Thoracic aorta (tissue), 2 donors: ENCODE measurements at regions not wholly inside any gene's neighbourhood (a gene's known extent, or its start where the extent isn't known, plus 50 kb on each side); places are given as distances from the start of the nearest gene placed in this dataset.

ENCODE experiments used
- ATAC-seq: fragments of 150-250 bp; one replicate; pipeline ENCODE4 v1.8.0; 2017; ENCODE audit warnings: low read depth; ENCODE audit not compliant: insufficient number of reproducible peaks, low FRiP score
- DNase-seq: peaks from one replicate; pipeline ENCODE4 v3.0.0-alpha.2; 2020; ENCODE audit warnings: low spot score
- H3K27ac ChIP-seq, 2 donors: fragments of 200-600 bp; sonication (generic); 1 replicate in 1 of 2; 2 replicates in 1 of 2; pipeline ENCODE4 v1.5.1; 2016; ENCODE audit warnings: mild to moderate bottlenecking in 2 of 2, moderate library complexity in 2 of 2
- H3K27me3 ChIP-seq: fragments of 200-600 bp; sonication (generic); replicated peaks from 2 replicates; pipeline ENCODE4 v1.6.0; 2016; ENCODE audit warnings: mild to moderate bottlenecking; ENCODE audit not compliant: insufficient read depth
- H3K36me3 ChIP-seq: fragments of 200-600 bp; sonication (generic); one replicate; pipeline ENCODE4 v1.5.1; 2016
- H3K4me1 ChIP-seq, 2 donors: fragments of 200-600 bp; sonication (generic); 1 replicate in 1 of 2; 2 replicates in 1 of 2; pipeline versions ENCODE4 v1.5.1 to v1.6.0; 2016; ENCODE audit warnings: low read depth in 2 of 2, mild to moderate bottlenecking in 1 of 2; ENCODE audit not compliant: control insufficient read depth in 1 of 2
- H3K4me3 ChIP-seq: fragments of 200-600 bp; sonication (generic); 2 replicates; pipeline ENCODE4 v1.5.1; 2016; ENCODE audit warnings: mild to moderate bottlenecking
- H3K9me3 ChIP-seq: fragments of 200-600 bp; sonication (generic); 2 replicates; pipeline ENCODE4 v1.5.1; 2016
- TF ChIP-seq, protein P1 (sequence below): fragments of 200-600 bp; sonication (generic); IDR thresholded peaks from one replicate; pipeline ENCODE4 v1.5.1; 2019; ENCODE audit warnings: antibody characterized with exemption

DNA sequence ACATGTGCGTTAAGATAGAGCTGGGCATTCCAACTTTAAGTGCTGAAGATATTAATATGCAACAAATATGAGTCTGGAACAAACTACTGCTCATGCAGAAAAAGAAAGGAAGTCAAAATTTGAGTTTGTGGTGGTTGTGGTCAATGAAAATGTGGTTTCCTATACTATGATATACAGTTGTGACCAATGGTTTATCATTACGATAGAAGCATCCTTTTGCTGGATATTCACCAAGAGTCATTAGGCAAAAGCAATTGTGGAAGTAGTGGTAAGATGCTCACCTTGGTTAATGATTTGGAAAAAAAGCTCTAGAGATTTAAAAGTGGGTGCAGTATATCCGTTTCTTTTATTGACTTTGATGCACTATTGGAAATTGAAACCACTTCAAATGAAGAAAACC lies 1007.0 kb downstream of the NR2F1-AS1 start:
- H3K27ac ChIP-seq = no peak overlapping the region
- no peak overlapping the region for H3K4me3 ChIP-seq
- TF ChIP-seq, protein P1, sequence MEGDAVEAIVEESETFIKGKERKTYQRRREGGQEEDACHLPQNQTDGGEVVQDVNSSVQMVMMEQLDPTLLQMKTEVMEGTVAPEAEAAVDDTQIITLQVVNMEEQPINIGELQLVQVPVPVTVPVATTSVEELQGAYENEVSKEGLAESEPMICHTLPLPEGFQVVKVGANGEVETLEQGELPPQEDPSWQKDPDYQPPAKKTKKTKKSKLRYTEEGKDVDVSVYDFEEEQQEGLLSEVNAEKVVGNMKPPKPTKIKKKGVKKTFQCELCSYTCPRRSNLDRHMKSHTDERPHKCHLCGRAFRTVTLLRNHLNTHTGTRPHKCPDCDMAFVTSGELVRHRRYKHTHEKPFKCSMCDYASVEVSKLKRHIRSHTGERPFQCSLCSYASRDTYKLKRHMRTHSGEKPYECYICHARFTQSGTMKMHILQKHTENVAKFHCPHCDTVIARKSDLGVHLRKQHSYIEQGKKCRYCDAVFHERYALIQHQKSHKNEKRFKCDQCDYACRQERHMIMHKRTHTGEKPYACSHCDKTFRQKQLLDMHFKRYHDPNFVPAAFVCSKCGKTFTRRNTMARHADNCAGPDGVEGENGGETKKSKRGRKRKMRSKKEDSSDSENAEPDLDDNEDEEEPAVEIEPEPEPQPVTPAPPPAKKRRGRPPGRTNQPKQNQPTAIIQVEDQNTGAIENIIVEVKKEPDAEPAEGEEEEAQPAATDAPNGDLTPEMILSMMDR = no peak
- no peaks in the 10 kb centered on the region for H3K36me3 ChIP-seq
- DNase-seq (no peak), ATAC-seq (no peak)
- no peaks in the 10 kb centered on the region for H3K9me3 ChIP-seq
- no peaks in the 10 kb centered on the region for H3K4me1 ChIP-seq
- H3K27me3 ChIP-seq = no peaks in the 10 kb centered on the region

DNA sequence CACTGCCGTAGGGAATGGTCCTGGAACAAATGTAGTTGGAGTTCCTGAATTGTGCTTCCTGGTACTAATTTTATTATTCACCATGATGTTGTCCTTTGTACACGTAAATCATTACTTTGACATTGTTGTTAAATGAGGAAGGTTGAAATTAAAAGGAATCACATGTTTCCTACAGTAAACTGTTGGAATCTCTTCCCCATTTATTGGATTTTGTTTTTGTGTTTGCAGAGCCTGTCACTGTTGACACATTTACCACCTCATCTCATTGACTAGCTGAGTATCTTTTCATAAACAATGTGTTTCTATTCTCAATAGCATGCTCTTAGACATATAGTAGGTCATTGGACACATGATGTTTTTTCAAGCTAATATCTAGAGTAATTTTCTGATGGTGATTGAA lies 1012.5 kb downstream of the NR2F1-AS1 start:
- no peaks in the 10 kb centered on the region for H3K9me3 ChIP-seq
- ATAC-seq (no peak), DNase-seq (no peak)
- H3K27me3 ChIP-seq = no peaks in the 10 kb centered on the region
- no peaks in the 10 kb centered on the region for H3K4me1 ChIP-seq
- H3K36me3 ChIP-seq = no peaks in the 10 kb centered on the region
- no peak overlapping the region for H3K4me3 ChIP-seq
- TF ChIP-seq, protein P1 = no peak
- no peak overlapping the region for H3K27ac ChIP-seq

DNA sequence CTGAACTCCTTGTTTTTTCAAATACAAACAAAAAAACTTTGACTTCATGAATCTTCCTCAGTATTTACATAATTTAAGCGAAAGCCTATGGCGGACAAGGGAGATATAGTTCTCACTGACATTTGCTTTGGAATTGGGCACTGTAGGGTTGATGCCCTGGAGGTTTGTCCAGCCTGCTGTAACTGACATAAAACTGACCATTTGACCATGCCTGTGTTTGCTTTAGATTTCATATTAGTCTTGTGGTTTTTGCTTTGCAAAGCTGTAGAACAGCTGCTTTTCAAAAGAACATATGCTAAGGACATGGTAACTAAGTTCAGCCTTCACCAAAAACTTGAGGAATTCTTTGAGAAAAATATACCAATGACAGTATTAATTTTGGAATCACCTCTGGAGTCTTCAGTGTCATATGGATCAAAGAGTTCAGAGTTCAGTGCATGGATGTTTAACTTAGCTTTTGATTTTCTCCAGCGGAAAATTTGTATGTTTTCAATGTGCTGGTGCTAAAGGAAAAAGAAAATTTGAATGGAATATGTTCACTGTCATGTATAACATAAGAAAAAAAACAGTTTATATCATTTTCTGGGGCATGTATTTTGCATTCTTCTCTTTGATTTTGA lies 1013.1 kb downstream of the NR2F1-AS1 start:
- Histone ChIP-seq H3K4me3 (no peak overlapping the region), H3K4me1 (no peaks in the 10 kb centered on the region), H3K9me3 (no peaks in the 10 kb centered on the region), H3K36me3 (no peaks in the 10 kb centered on the region), H3K27me3 (no peaks in the 10 kb centered on the region), H3K27ac (no peak overlapping the region)
- TF ChIP-seq, protein P1 = no peak
- DNase-seq (no peak), ATAC-seq (no peak)

DNA sequence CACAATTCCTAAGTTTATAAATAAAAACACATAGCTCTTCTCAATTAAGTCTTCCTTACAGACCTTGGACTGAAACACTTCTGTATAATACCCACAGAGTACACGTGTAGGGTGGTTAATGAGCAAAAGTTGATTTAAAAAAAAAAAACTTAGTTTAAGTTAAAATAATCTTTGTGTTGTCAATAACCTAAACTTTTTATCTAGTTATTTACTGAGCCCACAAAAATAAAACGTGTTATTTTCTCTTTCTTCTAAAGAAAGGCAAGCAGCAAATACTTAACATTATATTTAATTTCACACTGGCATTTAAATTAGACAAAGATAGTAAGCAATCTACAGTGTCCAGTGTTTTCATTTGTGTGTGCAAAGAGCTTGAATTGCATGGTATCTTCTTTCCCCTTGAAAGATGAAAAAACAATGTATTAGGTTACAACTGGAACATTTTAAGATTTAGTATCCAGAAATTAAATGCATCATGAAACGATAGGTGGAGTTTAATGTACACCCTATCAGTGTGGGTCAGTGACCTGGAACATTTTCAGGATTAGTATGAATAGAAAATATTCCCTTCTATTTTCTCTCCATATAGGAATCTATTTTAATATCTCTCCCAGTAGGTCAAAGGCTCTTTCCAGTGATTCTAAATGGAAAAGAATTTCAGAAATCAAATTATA lies 1014.8 kb downstream of the NR2F1-AS1 start:
- no peak overlapping the region for H3K4me3 ChIP-seq
- H3K36me3 ChIP-seq = no peaks in the 10 kb centered on the region
- H3K4me1 ChIP-seq = no peaks in the 10 kb centered on the region
- TF ChIP-seq, protein P1 = no peak
- H3K27ac ChIP-seq = no peak overlapping the region
- ATAC-seq (no peak), DNase-seq (no peak)
- no peaks in the 10 kb centered on the region for H3K9me3 ChIP-seq
- no peaks in the 10 kb centered on the region for H3K27me3 ChIP-seq

DNA sequence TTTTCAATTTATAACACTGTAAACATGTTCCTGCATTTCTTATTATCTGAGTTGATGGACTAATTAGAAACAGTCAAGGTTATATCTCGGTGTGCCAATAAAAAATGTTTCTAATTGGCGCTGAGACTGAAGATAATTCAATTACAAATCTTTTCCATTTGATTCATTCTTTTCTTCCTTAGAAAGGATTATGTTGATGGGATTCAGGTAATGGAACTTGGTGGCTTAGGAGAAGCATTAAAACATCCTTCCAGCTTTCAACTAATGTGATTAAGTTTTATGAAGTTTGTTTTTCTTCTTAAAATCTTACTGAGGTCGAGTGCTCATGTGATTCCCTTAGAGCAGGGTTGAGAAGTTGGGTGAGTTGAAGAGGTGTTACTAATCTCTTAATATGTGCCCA lies 1015.3 kb downstream of the NR2F1-AS1 start:
- no peak overlapping the region for H3K27ac ChIP-seq
- H3K36me3 ChIP-seq = no peaks in the 10 kb centered on the region
- H3K9me3 ChIP-seq = no peaks in the 10 kb centered on the region
- no peaks in the 10 kb centered on the region for H3K4me1 ChIP-seq
- DNase-seq = no peak
- TF ChIP-seq, protein P1 = no peak
- H3K27me3 ChIP-seq = no peaks in the 10 kb centered on the region
- ATAC-seq = no peak
- no peak overlapping the region for H3K4me3 ChIP-seq
